ENCODE measurements at regions not wholly inside any gene's neighbourhood (a gene's known extent, or its start where the extent isn't known, plus 50 kb on each side); places are given as distances from the start of the nearest gene placed in this dataset.
"Not testable (repeated sequence)": the region's sequence is repeated elsewhere in the genome, so short reads cannot be mapped to it uniquely, and the experiment has no call there.

- TF ChIP-seq, protein P1, sequence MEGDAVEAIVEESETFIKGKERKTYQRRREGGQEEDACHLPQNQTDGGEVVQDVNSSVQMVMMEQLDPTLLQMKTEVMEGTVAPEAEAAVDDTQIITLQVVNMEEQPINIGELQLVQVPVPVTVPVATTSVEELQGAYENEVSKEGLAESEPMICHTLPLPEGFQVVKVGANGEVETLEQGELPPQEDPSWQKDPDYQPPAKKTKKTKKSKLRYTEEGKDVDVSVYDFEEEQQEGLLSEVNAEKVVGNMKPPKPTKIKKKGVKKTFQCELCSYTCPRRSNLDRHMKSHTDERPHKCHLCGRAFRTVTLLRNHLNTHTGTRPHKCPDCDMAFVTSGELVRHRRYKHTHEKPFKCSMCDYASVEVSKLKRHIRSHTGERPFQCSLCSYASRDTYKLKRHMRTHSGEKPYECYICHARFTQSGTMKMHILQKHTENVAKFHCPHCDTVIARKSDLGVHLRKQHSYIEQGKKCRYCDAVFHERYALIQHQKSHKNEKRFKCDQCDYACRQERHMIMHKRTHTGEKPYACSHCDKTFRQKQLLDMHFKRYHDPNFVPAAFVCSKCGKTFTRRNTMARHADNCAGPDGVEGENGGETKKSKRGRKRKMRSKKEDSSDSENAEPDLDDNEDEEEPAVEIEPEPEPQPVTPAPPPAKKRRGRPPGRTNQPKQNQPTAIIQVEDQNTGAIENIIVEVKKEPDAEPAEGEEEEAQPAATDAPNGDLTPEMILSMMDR (IDR thresholded peaks at IDR 0.05): no peak
- H3K4me3 Mint-ChIP-seq (ENCODE audit: unreplicated experiment): no peak overlapping the region
- H3K27me3 Mint-ChIP-seq (ENCODE audit: low read depth): no peaks in the 10 kb centered on the region
- H3K27ac Mint-ChIP-seq (ENCODE audit: unreplicated experiment): no peak overlapping the region
- no peak for DNase-seq (ENCODE audit: low spot score)
- H3K4me1 Mint-ChIP-seq (ENCODE audit: low read depth): peaks cover 9% of the 10 kb centered on the region
- no peaks in the 10 kb centered on the region for H3K9me3 Mint-ChIP-seq (ENCODE audit: low read depth)
- H3K36me3 Mint-ChIP-seq (ENCODE audit: low read depth): no peaks in the 10 kb centered on the region
Observed at GRCh38 chr11:95413021-95413420, 182.0 kb upstream of the SESN3 start.

GRCh38 chr11:95412074-95412473, 181.1 kb upstream of the SESN3 start:
- TF ChIP-seq, protein P1 (IDR thresholded peaks at IDR 0.05): no peak
- H3K36me3 Mint-ChIP-seq (ENCODE audit: low read depth): no peaks in the 10 kb centered on the region
- H3K4me1 Mint-ChIP-seq (ENCODE audit: low read depth): peaks cover 13% of the 10 kb centered on the region
- H3K4me3 Mint-ChIP-seq (ENCODE audit: unreplicated experiment): no peak overlapping the region
- H3K27me3 Mint-ChIP-seq (ENCODE audit: low read depth): no peaks in the 10 kb centered on the region
- H3K9me3 Mint-ChIP-seq (ENCODE audit: low read depth): no peaks in the 10 kb centered on the region
- no peak overlapping the region for H3K27ac Mint-ChIP-seq (ENCODE audit: unreplicated experiment)
- DNase-seq (ENCODE audit: low spot score): no peak

GRCh38 chr11:95410707-95411106, 179.7 kb upstream of the SESN3 start:
- not testable (repeated sequence) for H3K27ac Mint-ChIP-seq (ENCODE audit: unreplicated experiment); H3K27me3 Mint-ChIP-seq (ENCODE audit: low read depth); H3K36me3 Mint-ChIP-seq (ENCODE audit: low read depth); DNase-seq (ENCODE audit: low spot score); H3K9me3 Mint-ChIP-seq (ENCODE audit: low read depth); H3K4me3 Mint-ChIP-seq (ENCODE audit: unreplicated experiment)
- H3K4me1 Mint-ChIP-seq (ENCODE audit: low read depth): peaks cover 13% of the 10 kb centered on the region

- Mint-ChIP-seq H3K27me3 (ENCODE audit: low read depth) (no peaks in the 10 kb centered on the region), H3K9me3 (ENCODE audit: low read depth) (peaks cover 10% of the 10 kb centered on the region), H3K4me3 (ENCODE audit: unreplicated experiment) (no peak overlapping the region), H3K4me1 (ENCODE audit: low read depth) (peaks cover 13% of the 10 kb centered on the region), H3K36me3 (ENCODE audit: low read depth) (peaks cover 2% of the 10 kb centered on the region), H3K27ac (ENCODE audit: unreplicated experiment) (no peak overlapping the region)
- no peak for DNase-seq (ENCODE audit: low spot score)
- TF ChIP-seq, protein P1 (IDR thresholded peaks at IDR 0.05): no peak
Observed at GRCh38 chr11:95406271-95406670, 175.3 kb upstream of the SESN3 start.

GRCh38 chr11:95404370-95404769, 173.4 kb upstream of the SESN3 start:
- Mint-ChIP-seq H3K4me3 (ENCODE audit: unreplicated experiment) (no peak overlapping the region), H3K9me3 (ENCODE audit: low read depth) (peaks cover 10% of the 10 kb centered on the region), H3K4me1 (ENCODE audit: low read depth) (peaks cover 5% of the 10 kb centered on the region), H3K36me3 (ENCODE audit: low read depth) (peaks cover 2% of the 10 kb centered on the region), H3K27me3 (ENCODE audit: low read depth) (no peaks in the 10 kb centered on the region), H3K27ac (ENCODE audit: unreplicated experiment) (no peak overlapping the region)
- TF ChIP-seq, protein P1 (IDR thresholded peaks at IDR 0.05): no peak
- no peak for DNase-seq (ENCODE audit: low spot score)

DNA sequence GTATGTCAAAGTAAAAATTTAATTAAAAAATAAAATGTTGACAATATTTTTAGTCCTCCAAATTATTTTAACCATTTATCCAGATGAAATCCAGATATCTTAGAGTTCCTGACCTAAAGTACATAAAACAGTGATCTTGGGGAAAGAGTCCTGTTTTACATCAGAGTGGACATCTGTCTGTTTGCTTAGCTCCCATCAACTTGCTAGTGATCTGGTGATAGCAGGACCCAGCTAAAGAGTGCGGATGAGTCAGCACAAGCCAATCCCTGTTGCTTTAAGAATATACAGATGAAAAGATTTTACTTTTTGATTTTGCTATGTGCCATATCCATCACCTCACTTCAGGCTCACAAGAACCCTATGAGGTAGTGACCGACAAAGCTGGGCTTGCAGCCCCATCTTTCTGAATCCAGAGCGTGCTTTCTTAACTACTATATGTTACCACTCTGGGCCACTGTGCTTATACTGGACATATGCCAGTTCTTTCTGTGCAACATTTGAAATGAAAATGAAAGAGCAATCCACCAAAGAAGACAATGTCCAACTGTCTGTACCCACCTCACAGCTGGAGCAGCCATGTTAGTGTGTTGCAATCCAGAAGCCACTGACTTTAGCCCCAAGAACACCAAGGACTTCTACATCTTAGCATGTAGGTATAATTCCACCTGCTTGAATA, 167.6 kb upstream of the SESN3 start:
- peaks cover 32% of the 10 kb centered on the region for H3K9me3 Mint-ChIP-seq (ENCODE audit: low read depth)
- TF ChIP-seq, protein P1 (IDR thresholded peaks at IDR 0.05): no peak
- no peak for DNase-seq (ENCODE audit: low spot score)
- peaks cover 7% of the 10 kb centered on the region for H3K36me3 Mint-ChIP-seq (ENCODE audit: low read depth)
- H3K4me3 Mint-ChIP-seq (ENCODE audit: unreplicated experiment): no peak overlapping the region
- H3K27ac Mint-ChIP-seq (ENCODE audit: unreplicated experiment): no peak overlapping the region
- H3K27me3 Mint-ChIP-seq (ENCODE audit: low read depth): no peaks in the 10 kb centered on the region
- H3K4me1 Mint-ChIP-seq (ENCODE audit: low read depth): peaks cover 11% of the 10 kb centered on the region

Measured in chondrocyte (in vitro differentiated cells).